Neural cell (in vitro differentiated cells): ENCODE measurements at regions not wholly inside any gene's neighbourhood (a gene's known extent, or its start where the extent isn't known, plus 50 kb on each side); places are given as distances from the start of the nearest gene placed in this dataset.

Experiments used
- H2AFZ ChIP-seq: fragments of 200-600, 300-800 bp; sonication (generic), shearing (Covaris generic); 2 replicates; pipeline ENCODE4 v1.6.0; 2014; ENCODE audit warnings: low read depth, mild to moderate bottlenecking, antibody characterized with exemption, low read length, moderate library complexity
- H3F3A ChIP-seq: fragments of 200-600 bp; shearing (Covaris generic); 2 replicates; pipeline ENCODE4 v1.6.1; 2016; ENCODE audit warnings: mild to moderate bottlenecking, moderate library complexity, mixed read lengths, antibody characterized with exemption, low read length; ENCODE audit not compliant: insufficient read depth, poor library complexity, severe bottlenecking
- H3K27ac ChIP-seq: fragments of 200-600, 300-800 bp; sonication (generic), shearing (Covaris generic); 2 replicates; pipeline ENCODE4 v1.5.1; 2014; ENCODE audit warnings: mild to moderate bottlenecking, low read length, moderate library complexity
- H3K27me3 ChIP-seq: fragments of 300-800, 200-600 bp; sonication (generic), shearing (Covaris generic); 2 replicates; pipeline ENCODE4 v1.6.0; 2014; ENCODE audit warnings: mild to moderate bottlenecking, low read depth, low read length, moderate library complexity; ENCODE audit not compliant: insufficient read depth
- H3K36me3 ChIP-seq: fragments of 300-800, 200-600 bp; sonication (generic), shearing (Covaris generic); 2 replicates; pipeline ENCODE4 v1.5.1; 2014; ENCODE audit warnings: mild to moderate bottlenecking, antibody characterized with exemption, low read length, moderate library complexity; ENCODE audit not compliant: insufficient read depth
- H3K4me2 ChIP-seq: fragments of 300-800, 200-600 bp; sonication (generic), shearing (Covaris generic); 2 replicates; pipeline ENCODE4 v1.6.0; 2014; ENCODE audit warnings: mild to moderate bottlenecking, low read length
- H3K4me3 ChIP-seq: fragments of 300-800, 200-600 bp; sonication (generic), shearing (Covaris generic); 2 replicates; pipeline ENCODE4 v1.5.1; 2014; ENCODE audit warnings: mild to moderate bottlenecking, low read length, moderate library complexity
- H3K79me2 ChIP-seq: fragments of 200-600 bp; shearing (Covaris generic); replicated peaks from 2 replicates; pipeline ENCODE4 v1.6.0; 2014; ENCODE audit warnings: mild to moderate bottlenecking, low read length, moderate library complexity; ENCODE audit not compliant: insufficient read depth
- H3K9ac ChIP-seq: fragments of 300-800, 200-600 bp; sonication (generic), shearing (Covaris generic); 2 replicates; pipeline ENCODE4 v1.6.1; 2016; ENCODE audit warnings: mild to moderate bottlenecking, low read length, mixed read lengths
- H3K9me2 ChIP-seq: fragments of 200-600 bp; shearing (Covaris generic); 2 replicates; pipeline ENCODE4 v1.6.1; 2016; ENCODE audit warnings: mild to moderate bottlenecking, low read length, mixed read lengths; ENCODE audit not compliant: insufficient read depth
- H3K9me3 ChIP-seq: fragments of 200-600, 300-800 bp; sonication (generic), shearing (Covaris generic); 2 replicates; pipeline ENCODE4 v1.6.1; 2016; ENCODE audit warnings: mild to moderate bottlenecking, mixed run types, low read length, moderate library complexity, mixed read lengths
- H4K20me1 ChIP-seq: fragments of 200-600 bp; shearing (Covaris generic); 2 replicates; pipeline ENCODE4 v1.6.1; 2016; ENCODE audit warnings: mild to moderate bottlenecking, mixed run types; ENCODE audit not compliant: insufficient read depth
- CTCF ChIP-seq: fragments of 450-650 bp; IDR thresholded peaks from 2 replicates; pipeline ENCODE4 v1.5.1; 2014; ENCODE audit warnings: antibody characterized with exemption, mild to moderate bottlenecking, moderate library complexity; ENCODE audit not compliant: poor library complexity, severe bottlenecking
- EP300 ChIP-seq: fragments of 450-650 bp; conservative IDR thresholded peaks from 2 replicates; pipeline ENCODE4 v1.6.1; 2014; ENCODE audit warnings: antibody characterized with exemption, mild to moderate bottlenecking, moderate library complexity; ENCODE audit not compliant: poor library complexity, severe bottlenecking
- EZH2 ChIP-seq: fragments of 200-600, 300-800 bp; shearing (Covaris generic), sonication (generic); IDR thresholded peaks from 2 replicates; pipeline ENCODE4 v1.6.1; 2014; ENCODE audit warnings: antibody characterized with exemption, low read length, borderline replicate concordance, mild to moderate bottlenecking; ENCODE audit not compliant: insufficient read depth, poor library complexity, severe bottlenecking
- MXI1 ChIP-seq: fragments of 450-650 bp; conservative IDR thresholded peaks from 2 replicates; pipeline ENCODE4 v1.6.1; 2014; ENCODE audit warnings: antibody characterized with exemption, mild to moderate bottlenecking; ENCODE audit not compliant: poor library complexity, severe bottlenecking
- POLR2AphosphoS5 ChIP-seq: IDR thresholded peaks from 2 replicates; pipeline ENCODE4 v1.6.1; 2012
- RAD21 ChIP-seq: fragments of 450-650 bp; conservative IDR thresholded peaks from 2 replicates; pipeline ENCODE4 v1.6.1; 2014; ENCODE audit warnings: antibody characterized with exemption, mild to moderate bottlenecking, moderate library complexity
- REST ChIP-seq: IDR thresholded peaks from 2 replicates; pipeline ENCODE4 v1.6.1; 2012; ENCODE audit warnings: borderline replicate concordance
- SMC3 ChIP-seq: fragments of 450-650 bp; conservative IDR thresholded peaks from 2 replicates; pipeline ENCODE4 v1.6.1; 2014; ENCODE audit warnings: antibody characterized with exemption, mild to moderate bottlenecking, moderate library complexity; ENCODE audit not compliant: poor library complexity
- TAF1 ChIP-seq: IDR thresholded peaks from 2 replicates; pipeline ENCODE4 v1.6.1; 2012; ENCODE audit warnings: low read depth

GRCh38 chr20:12175538-12175937, 257.8 kb downstream of the BTBD3 start:
- no peak overlapping the region for H3K9ac ChIP-seq

GRCh38 chr20:12177657-12178293, 260.1 kb downstream of the BTBD3 start:
- Histone ChIP-seq H3K27ac (no peak overlapping the region), H3K4me3 (no peak overlapping the region), H3K36me3 (no peaks in the 10 kb centered on the region), H4K20me1 (no peaks in the 10 kb centered on the region), H3K9ac (no peak overlapping the region), H3K4me2 (no peak overlapping the region), H2AFZ (no peak overlapping the region), H3K79me2 (no peaks in the 10 kb centered on the region), H3K27me3 (no peaks in the 10 kb centered on the region), H3K9me3 (no peaks in the 10 kb centered on the region), H3K9me2 (no peaks in the 10 kb centered on the region), H3F3A (no peaks in the 10 kb centered on the region)
- TF ChIP-seq CTCF (no peak), SMC3 (no peak), RAD21 (no peak), TAF1 (no peak), EZH2 (no peak), EP300 (no peak), MXI1 (no peak), POLR2AphosphoS5 (no peak)

More at GRCh38 chr20:12175538-12175937, 257.8 kb downstream of the BTBD3 start:
- H3K4me3 ChIP-seq = no peak overlapping the region
- no peak for TF ChIP-seq EP300
- no peak for TF ChIP-seq POLR2AphosphoS5
- TF ChIP-seq SMC3 = no peak
- no peak for TF ChIP-seq RAD21
- TF ChIP-seq REST = no peak
- no peak for TF ChIP-seq TAF1
- no peak for TF ChIP-seq MXI1
- TF ChIP-seq CTCF = no peak
- no peak for TF ChIP-seq EZH2
- H3K36me3 ChIP-seq = no peaks in the 10 kb centered on the region
- no peaks in the 10 kb centered on the region for H3K79me2 ChIP-seq
- H3F3A ChIP-seq = no peaks in the 10 kb centered on the region
- H3K27ac ChIP-seq = no peak overlapping the region
- H2AFZ ChIP-seq = no peak overlapping the region
- no peaks in the 10 kb centered on the region for H3K9me2 ChIP-seq
- H4K20me1 ChIP-seq = no peaks in the 10 kb centered on the region
- no peaks in the 10 kb centered on the region for H3K9me3 ChIP-seq
- no peak overlapping the region for H3K4me2 ChIP-seq
- no peaks in the 10 kb centered on the region for H3K27me3 ChIP-seq
